ENCODE measurements at regions not wholly inside any gene's neighbourhood (a gene's known extent, or its start where the extent isn't known, plus 50 kb on each side); places are given as distances from the start of the nearest gene placed in this dataset.

DNA sequence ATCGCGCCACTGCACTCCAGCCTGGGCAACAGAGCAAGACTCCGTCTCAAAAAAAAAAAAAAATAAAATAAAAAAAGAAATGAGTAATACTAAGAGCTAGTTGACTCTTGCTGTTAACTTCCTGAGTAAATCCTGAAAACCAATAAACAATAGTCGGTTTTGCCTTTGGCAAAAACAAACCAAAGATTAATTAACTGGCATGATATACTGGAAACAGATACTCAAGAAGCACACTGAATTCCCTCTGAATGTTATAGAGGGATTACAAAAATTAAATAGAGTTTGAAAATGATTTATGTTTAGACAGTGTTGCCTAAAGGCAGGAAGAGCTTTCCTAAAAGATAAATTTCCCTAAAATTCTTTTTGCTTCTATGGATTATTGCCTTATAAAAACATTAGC is 1702.3 kb downstream of the STIM2 start:
- TF ChIP-seq POLR2A (IDR thresholded peaks at IDR 0.05) (no peak), EP300 (IDR thresholded peaks at IDR 0.05) (no peak)
- TF ChIP-seq, protein P1, sequence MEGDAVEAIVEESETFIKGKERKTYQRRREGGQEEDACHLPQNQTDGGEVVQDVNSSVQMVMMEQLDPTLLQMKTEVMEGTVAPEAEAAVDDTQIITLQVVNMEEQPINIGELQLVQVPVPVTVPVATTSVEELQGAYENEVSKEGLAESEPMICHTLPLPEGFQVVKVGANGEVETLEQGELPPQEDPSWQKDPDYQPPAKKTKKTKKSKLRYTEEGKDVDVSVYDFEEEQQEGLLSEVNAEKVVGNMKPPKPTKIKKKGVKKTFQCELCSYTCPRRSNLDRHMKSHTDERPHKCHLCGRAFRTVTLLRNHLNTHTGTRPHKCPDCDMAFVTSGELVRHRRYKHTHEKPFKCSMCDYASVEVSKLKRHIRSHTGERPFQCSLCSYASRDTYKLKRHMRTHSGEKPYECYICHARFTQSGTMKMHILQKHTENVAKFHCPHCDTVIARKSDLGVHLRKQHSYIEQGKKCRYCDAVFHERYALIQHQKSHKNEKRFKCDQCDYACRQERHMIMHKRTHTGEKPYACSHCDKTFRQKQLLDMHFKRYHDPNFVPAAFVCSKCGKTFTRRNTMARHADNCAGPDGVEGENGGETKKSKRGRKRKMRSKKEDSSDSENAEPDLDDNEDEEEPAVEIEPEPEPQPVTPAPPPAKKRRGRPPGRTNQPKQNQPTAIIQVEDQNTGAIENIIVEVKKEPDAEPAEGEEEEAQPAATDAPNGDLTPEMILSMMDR (IDR thresholded peaks at IDR 0.05), result no peak

All from tibial nerve (tissue), 4 donors.